HS-5 (cell line): ENCODE measurements at regions not wholly inside any gene's neighbourhood (a gene's known extent, or its start where the extent isn't known, plus 50 kb on each side); places are given as distances from the start of the nearest gene placed in this dataset.
A peak's percentile ranks its signal among the peaks of the same experiment; 100 is the strongest.

Experiments
- DNase-seq: peaks from one replicate; pipeline ENCODE4 v3.0.0-alpha.2; 2012; ENCODE audit warnings: low read depth

DNA sequence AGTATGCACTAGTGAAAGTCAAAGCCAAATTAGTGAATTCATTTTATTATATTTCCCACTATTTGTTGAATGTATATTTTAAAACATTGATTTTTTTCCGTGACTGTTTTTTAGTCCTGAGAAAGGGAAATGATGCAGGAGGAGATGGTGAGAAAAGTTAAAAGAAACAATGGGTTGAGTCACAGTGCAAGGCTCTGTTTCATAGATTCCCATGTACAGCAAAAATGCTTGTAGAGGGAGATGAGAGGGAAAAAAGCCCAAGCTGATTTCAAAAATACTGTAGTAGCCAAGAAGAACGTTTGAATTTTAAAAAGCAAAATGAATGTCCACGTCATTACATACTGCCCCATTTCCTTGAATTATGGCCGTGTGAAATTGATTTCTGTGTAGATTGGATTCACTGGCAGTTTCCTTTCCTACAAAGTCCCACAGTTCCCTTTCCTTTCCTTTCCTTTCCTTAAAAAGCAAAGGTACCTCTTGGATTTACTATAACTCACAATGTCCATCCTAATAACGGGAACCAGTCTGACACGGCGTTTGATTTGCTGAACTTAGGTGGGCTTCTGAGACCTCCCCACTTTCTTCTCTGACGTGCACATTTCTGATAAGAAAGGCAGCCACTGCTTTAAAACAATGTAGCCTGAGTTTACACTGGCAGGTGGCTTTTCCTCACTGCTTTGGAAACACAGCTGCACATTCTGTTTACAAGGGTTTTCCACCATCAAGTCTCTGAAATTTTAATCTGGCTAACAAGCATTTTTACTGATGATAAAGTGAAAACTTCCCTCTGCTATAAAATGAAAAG, 63.7 kb downstream of the SPCS3 start:
- DNase-seq, result no peak

DNA sequence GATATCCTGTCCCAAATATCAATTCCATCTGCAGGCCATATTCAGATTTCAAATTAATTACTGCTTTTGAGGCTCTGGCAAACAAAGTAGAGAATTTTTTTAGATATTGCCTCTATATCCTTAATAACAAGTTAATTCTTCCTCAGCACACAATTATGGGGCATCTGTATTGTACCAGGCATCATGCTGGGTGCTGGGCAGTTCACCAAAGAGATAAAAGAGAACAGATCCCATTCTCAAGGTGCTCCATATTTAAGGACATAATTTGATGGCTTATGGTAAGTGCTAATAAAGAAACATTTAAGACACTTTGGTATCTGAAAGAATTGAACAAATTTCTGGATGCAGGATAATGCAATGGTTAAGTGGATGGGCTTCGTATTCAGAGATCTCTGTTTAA, 65.8 kb downstream of the SPCS3 start:
- no peak for DNase-seq

DNA sequence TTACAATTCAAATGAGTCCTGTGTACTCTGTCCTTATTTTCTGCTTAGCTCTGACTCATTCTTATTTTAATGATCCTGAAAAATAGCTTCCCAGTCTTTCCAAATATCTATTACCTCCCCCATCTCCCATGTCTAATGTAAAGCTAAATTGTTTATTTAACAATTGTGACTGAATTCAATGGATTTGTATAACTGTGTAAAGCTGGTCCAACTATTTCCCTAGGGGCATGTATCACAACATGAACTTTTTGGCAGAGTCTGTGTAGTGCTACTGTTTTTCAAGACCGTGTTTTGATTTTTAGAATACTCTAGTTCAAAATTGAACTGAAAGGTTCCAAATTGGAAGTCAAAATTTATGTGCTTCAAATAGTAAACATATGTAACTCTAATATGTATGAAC, 67.8 kb downstream of the SPCS3 start:
- DNase-seq, result no peak

DNA sequence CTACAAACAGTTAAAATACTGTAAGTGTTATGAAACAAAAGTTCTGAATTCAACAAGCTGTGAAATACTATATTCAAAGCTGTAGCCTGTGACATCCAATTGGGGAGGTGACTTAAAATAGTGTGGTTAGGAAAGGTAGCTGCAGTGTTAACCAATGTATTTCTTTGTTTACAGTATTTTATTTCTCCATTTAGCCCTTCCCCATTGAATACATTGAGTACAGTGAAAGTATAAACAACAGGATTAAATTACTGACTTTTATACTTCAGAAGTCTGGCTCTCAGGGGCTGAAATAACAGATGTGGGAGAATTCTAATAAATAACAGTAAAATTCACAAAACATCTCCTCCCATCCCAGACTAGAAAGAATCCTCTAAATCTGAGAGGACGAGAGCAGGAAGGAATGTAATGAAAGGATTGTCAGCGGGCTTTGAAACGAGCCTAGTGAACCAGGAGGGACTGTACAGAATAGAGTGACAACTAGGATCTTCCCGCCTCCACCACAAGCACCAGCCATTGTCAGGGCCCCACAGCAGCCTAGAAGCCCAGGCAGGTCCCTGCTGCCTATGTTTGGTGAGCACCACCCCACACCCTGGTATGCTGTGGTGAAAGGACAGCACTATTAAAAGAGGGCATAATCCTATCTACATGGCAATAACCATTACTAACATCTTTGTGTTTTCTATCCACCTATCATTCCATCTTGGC, 73.7 kb downstream of the SPCS3 start:
- no peak for DNase-seq

DNA sequence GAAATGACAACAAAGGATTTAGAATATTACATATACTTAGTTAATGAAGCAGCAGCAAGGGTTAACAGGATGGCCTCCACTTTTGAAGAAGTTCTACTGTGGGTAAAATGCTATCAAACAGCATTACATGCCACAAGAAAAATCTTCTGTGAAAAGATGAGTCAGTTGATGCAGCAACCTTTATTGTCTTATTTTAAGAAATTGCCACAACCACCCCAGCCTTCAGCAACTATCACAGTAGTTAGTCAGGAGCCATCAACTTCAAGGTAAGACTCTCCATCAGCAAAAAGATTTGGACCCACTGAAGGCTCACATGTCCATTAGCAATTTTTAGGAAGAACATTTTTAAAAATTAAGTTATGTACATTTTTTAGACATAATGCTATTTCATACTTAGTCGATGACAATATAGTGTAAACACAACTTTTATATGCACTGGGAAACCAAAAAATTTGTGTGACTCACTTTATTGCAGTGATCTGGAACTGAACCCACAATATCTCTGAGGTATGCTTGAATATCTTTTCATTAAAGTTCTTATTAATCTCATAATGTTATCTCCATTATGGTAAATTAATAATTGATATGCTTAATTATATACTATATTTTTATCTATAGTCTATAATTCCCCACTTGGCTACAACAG, 81.2 kb downstream of the SPCS3 start:
- DNase-seq, result peak; percentile 72

DNA sequence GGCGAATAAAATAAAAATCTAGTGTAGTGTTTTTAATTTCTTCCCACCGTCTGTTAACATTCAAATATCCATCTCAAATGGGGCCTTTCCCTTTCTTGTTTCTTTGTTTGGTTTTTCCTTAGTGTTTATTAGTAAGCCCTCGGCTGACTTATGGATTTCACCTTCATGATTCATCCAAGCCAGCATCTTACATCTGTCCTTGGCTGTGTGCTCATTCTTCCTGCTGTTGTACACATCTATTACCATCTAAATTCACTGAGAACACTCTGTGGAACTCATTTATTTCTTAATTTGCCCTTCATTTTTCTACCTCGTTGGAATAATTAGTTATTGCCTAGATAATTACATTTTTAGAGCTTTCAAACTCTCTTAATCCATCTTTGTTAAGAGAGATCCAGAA, 84.9 kb downstream of the SPCS3 start:
- no peak for DNase-seq

DNA sequence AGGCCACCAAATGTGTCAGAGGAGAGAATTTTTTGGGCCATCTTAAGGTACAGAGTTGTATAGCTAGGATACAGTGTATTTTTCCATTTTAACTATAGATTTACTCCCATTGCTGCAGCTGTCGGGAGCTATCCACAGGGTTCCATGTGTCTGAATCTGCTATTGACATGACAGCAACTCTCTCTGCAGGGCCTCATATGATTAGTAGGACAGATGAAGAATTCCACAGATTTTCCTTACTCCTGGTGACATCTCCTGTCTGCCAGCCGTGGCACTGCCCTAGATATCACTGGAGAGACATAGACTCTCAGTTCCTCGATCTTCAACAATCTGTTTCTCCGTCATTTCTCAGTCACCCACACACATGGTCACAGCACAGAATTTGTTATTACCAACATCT, 86.5 kb downstream of the SPCS3 start:
- no peak for DNase-seq

DNA sequence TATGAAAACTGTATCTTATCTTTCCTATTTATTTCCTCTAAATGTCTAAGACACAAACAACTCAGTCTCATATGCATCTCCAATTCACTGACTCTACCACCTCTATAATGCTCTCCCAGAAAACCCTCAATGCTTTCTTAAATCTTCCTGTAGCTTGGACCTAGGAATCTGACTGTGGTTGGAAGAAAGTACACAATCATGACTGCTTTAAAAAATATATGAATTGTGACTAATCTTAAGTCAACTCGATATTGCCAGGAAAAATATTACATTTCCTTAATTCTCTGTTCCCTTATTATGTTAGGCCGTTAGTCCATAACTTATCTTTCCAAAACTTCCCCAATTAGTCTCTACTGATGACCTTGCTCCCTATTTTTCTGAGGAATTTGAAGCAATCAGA, 87.0 kb downstream of the SPCS3 start:
- DNase-seq, result no peak

DNA sequence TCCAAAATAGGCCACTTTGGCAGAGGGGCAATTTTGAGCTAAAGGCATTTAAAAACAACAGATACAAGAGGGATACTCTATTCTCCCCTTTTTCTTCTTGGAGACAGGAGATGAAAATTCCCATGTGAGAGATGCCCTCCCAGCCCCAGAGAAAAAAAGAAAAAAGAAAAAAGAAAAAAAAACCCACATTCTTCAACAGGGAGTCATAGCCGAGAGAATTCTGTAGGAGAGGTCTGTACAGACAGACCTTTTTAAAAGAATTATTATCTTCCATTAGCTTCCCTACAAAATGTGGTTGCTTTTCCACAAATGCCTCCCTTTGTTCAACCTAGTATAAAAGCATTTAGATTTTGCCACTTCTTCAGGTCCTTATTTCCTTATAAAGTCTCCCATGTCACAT, 89.9 kb downstream of the SPCS3 start:
- DNase-seq, result no peak

DNA sequence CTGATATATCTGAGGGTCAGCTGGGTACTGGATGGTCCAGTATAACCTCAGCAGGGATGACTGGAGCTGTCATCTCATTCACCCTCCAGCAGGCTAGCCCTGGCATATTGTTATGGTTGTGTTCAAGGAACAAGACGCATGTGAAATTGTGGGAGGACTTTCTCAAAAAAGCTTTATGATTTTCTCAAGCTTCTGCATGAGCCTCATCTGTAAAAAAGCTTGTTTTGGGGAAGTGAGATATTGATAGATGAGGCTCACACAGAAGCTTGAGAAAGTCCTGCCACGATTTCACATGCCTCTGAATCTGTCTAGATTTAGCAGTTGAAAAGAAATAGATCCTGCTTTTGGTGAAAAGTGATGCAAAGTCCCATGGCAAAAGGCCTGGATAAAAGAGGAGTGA, 93.4 kb downstream of the SPCS3 start:
- DNase-seq, result no peak

DNA sequence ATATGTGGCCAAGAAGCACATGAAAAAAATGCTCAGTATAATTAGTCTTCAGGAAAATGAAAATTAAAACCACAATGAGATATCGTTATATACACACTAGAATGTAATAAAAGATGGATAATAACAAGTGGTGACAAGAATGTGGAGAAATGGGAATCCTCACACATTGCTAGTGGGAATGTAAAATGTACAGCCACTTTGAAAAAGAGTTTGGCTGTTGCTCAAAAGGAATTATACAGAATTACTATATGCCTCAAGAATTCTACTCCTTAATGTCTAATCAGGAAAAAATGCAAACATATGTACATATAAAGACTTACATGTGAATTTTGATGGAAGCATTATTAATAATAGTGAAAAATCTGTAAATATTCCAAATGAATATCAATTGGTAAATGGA, 102.2 kb downstream of the SPCS3 start:
- no peak for DNase-seq

DNA sequence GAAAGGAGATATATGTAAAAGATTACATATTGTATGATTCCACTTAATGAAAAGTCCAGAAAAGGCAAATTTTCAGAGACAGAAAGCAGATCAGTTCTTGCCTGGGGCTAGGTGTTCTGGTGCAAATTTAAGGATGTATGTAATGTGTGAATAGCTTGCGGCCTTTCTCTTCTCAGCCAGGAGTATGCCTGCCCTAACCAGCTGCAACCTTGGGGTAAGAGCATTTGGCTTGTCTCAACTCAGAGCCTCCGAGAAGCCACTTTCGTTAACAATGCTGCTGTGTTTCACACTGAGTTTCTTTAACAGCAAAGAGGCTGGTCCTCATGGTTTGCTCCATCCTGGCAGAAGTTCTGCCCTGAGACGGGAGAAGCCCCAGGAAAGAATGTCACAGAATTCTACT, 102.7 kb downstream of the SPCS3 start:
- DNase-seq, result no peak

DNA sequence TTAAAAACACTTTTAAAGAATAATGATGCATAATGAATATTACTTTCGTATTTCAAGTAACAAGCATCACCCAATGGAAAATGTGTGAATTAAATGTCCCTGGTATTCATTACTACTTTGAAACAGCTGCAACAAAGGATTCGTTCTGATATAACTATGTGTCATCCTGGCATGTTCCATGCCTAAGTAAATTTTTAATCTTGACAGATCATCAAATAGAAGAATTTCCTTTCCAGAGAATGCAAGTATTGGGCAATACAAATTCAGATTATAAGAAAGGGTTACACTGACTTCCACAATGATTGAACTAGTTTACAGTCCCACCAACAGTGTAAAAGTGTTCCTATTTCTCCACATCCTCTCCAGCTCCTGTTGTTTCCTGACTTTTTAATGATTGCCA, 105.3 kb downstream of the SPCS3 start:
- DNase-seq, result no peak

DNA sequence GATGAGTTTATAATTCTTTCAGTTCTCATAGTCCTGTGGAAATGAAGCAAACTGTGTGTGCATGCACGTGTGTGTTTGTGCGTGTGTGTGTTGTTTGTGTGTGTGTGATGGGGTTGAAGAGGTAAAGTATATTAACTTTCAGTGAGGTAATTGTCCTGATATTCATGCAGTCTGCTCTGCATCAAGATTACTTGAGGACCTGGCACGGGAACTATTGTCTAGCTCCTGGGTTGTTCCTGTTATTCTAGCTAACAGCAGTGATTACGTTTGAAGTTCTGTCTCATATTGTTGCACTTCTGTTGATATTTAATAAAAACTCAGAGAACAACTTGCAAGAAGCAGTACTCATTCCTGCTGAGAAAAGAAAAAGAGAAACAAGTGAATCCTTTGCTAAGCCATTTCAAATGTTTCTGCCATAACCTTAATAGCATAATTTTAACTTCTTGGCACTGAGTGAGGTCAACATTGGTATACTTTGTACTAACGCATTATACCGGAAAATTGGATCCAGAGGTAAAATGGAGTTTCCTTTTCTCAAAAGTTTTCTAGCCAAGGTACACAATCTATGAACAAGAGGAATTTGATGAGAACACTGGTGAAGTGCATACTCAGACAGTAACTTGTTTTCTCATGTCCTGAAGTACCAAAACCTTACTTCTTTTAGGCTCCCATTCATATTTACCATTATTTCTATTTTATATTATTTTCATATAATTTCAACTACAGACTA, 113.2 kb downstream of the SPCS3 start:
- DNase-seq, result no peak

DNA sequence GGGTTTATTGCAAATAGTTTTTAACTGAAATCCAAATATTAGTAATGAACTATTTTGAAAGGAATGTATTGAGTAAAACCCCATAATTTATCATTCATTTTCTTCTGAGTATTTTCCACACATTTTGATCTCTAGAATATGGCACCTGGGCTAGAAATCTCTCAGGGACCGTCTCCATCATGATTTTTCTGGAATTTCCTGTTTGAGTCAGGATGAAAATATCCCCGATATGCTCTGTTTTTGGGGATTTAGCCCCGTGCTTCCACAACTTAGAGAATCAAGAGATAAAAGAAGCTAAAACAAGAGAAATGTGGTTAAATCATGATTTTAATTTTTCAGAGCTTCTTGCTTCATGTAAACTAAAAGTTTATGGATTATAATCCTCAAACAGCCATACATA, 114.2 kb downstream of the SPCS3 start:
- peak; percentile 57 for DNase-seq

DNA sequence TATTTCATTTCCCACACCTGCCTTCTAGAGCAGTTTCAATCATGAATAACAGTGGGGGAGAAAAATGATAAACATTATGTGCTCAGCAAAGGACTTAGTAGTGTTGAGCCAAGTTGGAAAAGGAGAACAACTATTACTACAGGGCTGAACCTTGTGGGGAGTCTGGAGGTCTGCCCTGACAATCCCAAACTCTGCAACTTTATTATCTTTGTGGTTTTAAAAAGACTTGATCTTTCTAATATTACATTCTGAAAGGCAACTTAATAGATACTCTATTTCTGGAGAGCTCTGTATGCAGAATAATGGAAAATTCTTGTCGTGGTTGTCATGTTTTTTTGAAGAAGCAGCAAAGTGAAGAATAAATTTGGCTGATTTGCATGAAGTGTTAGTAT, 116.1 kb downstream of the SPCS3 start:
- DNase-seq, result no peak

DNA sequence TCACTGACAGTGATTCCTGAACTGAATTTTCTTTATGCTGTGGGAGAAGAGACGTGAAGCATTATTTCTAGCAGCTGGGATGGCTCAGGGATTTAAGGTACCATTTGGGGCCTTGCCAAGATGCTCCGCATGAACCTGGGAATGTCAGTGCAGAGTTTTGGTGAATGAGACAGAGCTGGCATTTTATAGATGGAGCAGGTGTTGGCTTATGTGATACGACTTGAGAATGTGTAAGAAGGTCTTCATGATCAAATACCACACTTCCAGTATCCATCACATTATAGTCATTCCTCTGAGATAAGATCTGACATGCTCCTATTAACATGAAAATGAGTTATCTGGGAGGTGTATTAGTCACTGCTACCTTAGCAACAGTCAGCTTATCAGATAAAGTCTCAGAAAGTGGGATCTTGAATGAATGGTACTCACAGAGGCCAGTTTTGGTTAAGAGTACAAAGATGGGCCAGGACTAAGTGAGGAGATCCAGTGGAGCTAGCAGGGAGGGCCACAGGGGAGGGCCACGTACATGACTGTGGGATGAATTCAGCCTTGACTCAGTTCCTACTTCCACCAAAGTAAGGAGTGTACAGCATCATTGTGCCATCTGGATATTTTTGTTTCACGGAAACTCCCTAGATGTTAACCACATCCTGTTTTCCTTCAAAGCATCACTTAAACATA, 116.7 kb downstream of the SPCS3 start:
- DNase-seq, result peak; percentile 83

DNA sequence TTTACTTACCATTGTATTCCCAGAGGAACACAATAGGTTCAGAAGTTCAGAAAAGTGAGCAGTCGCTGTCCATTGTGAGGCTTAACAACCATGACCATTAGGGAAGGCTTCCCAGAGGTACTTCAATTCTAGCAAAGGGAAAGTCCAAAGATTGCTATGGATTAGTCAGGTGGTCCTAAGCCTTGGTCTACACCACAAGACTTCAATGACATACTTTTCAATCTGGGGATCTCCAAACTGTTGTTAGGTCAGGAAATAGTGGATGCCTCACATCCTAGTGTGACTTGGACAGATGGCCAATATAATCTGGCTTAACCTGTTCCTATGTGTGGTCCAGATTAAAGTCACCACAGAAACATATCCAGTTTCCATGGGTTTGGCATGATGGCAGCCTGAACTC, 118.0 kb downstream of the SPCS3 start:
- no peak for DNase-seq

DNA sequence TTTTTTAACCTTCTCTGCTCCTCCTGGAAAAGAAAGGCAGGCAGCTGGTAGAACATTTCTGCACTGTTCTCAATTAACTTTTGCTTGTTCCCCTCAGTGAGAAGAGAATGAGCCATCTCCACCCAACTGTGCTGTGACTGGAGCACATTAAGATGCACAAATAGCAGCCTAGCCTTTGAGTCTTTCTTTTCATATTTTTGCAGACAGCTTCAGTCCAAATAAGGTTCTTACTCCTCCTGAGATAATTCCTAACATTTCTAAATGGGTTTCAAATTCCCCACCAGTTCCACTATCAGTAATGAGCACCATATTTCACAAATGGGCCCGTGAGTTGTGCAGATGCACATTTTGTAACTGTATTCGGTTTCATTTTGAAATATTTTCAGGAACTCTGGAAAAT, 118.6 kb downstream of the SPCS3 start:
- DNase-seq, result no peak

DNA sequence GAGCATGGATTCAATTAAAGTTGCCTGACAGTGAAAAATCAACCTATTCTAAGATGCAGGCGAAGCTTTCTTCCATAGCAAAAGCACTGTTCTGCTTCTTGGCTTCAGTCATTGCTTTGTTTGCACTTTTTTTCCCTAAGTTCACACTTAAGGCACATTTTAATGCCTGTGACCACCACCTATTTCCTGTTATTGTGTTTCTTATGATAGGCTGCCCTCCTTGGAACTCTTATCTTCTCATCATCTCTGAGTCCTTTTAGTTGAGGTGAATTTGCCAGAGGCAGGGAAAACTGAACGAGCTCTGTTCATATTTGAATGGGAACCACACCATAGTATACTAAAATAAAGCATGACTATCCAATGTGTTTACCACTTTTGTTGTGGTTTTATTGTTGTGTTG, 119.8 kb downstream of the SPCS3 start:
- no peak for DNase-seq

DNA sequence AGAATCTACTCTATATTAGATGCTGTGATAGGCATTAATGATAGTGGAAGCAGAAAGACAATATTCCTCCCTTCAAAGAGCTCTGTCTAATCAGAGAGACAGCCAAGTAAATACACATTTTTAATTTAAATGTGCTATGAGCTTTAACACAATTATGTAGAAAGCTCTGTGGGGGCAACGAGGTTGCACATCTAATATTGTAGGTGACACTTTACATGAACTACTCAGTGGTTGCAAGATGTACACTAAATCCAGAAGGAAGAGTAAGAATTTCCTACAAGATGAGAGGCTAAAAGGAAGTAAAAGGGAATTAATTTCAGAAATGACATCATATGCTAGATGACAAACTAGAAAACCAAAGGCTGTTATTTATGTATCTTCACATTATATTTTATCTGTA, 120.9 kb downstream of the SPCS3 start:
- DNase-seq, result no peak

DNA sequence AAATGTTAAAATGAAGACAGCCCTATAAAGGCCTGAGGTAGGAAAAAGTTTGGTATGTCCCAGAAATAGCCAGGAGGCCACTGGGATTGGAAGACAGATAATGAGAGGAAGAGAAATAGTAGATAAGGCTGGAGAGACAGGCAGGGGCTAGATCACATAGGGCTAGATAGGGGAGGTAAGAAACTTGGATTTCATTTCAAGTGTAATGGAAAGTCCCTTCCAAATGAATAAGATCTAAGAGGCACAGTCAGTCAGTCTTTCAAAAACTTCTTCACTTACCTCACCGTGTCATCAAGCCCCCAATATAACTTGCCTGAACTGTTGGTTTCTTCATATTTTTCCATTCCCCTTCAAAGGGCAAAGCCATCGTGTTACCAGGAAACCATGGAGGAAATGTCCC, 121.8 kb downstream of the SPCS3 start:
- no peak for DNase-seq
